ENCODE measurements at regions not wholly inside any gene's neighbourhood (a gene's known extent, or its start where the extent isn't known, plus 50 kb on each side); places are given as distances from the start of the nearest gene placed in this dataset.

GRCh38 chr12:89840162-89840922 is 131.7 kb upstream of the ATP2B1 start:
- Histone ChIP-seq H3K27me3 (no peaks in the 10 kb centered on the region), H3K27ac (no peak overlapping the region), H3K36me3 (no peaks in the 10 kb centered on the region), H3K9me3 (no peaks in the 10 kb centered on the region), H3K4me3 (no peak overlapping the region), H3K4me1 (no peaks in the 10 kb centered on the region)
- TF ChIP-seq POLR2AphosphoS5 (IDR thresholded peaks at IDR 0.05), result no peak
- no peak for TF ChIP-seq POLR2A (IDR thresholded peaks at IDR 0.05)
- no peak for TF ChIP-seq CTCF (IDR thresholded peaks at IDR 0.05)
- no peak for TF ChIP-seq EP300 (IDR thresholded peaks at IDR 0.05)
- no peak for DNase-seq
- intact Hi-C loops (cut with DNase I; ENCODE audit: low total_unique reads), result no loop called here
- WGBS, 5 donors, result 77 to 87% (median 85%) methylated on average over 4 of the region's 4 CpGs

GRCh38 chr12:89839444-89839843 is 130.8 kb upstream of the ATP2B1 start:
- Histone ChIP-seq H3K9me3 (no peaks in the 10 kb centered on the region), H3K27me3 (no peaks in the 10 kb centered on the region), H3K36me3 (no peaks in the 10 kb centered on the region), H3K4me1 (no peaks in the 10 kb centered on the region), H3K4me3 (no peak overlapping the region), H3K27ac (no peak overlapping the region)
- TF ChIP-seq POLR2A (IDR thresholded peaks at IDR 0.05) (no peak), CTCF (IDR thresholded peaks at IDR 0.05) (no peak), EP300 (IDR thresholded peaks at IDR 0.05) (no peak), POLR2AphosphoS5 (IDR thresholded peaks at IDR 0.05) (no peak)
- WGBS, 5 donors, result 31 to 51% (median 43%) methylated on average over 2 of the region's 2 CpGs
- intact Hi-C loops (cut with DNase I; ENCODE audit: low total_unique reads), result no loop called here
- DNase-seq, result no peak

- no peak overlapping the region for H3K27ac ChIP-seq
- no peaks in the 10 kb centered on the region for H3K4me1 ChIP-seq
- intact Hi-C loops (cut with DNase I; ENCODE audit: low total_unique reads), result no loop called here
- no peaks in the 10 kb centered on the region for H3K36me3 ChIP-seq
- H3K27me3 ChIP-seq, result no peaks in the 10 kb centered on the region
- H3K4me3 ChIP-seq, result no peak overlapping the region
- no peaks in the 10 kb centered on the region for H3K9me3 ChIP-seq
- TF ChIP-seq CTCF (IDR thresholded peaks at IDR 0.05), result no peak
- no peak for TF ChIP-seq POLR2A (IDR thresholded peaks at IDR 0.05)
- TF ChIP-seq POLR2AphosphoS5 (IDR thresholded peaks at IDR 0.05), result no peak
- no peak for TF ChIP-seq EP300 (IDR thresholded peaks at IDR 0.05)
- 87 to 94% (median 88%) methylated on average over 1 of the region's 1 CpG for WGBS, 5 donors
- DNase-seq, result no peak
Observed at GRCh38 chr12:89838833-89839232, 130.2 kb upstream of the ATP2B1 start.

GRCh38 chr12:89836026-89836425 is 127.4 kb upstream of the ATP2B1 start:
- Histone ChIP-seq H3K4me3 (no peak overlapping the region), H3K4me1 (no peaks in the 10 kb centered on the region), H3K36me3 (no peaks in the 10 kb centered on the region), H3K27me3 (no peaks in the 10 kb centered on the region), H3K27ac (no peak overlapping the region), H3K9me3 (no peaks in the 10 kb centered on the region)
- no peak for DNase-seq
- TF ChIP-seq CTCF (IDR thresholded peaks at IDR 0.05) (no peak), POLR2A (IDR thresholded peaks at IDR 0.05) (no peak), POLR2AphosphoS5 (IDR thresholded peaks at IDR 0.05) (no peak), EP300 (IDR thresholded peaks at IDR 0.05) (no peak)
- intact Hi-C loops (cut with DNase I; ENCODE audit: low total_unique reads), result no loop called here
- WGBS, 5 donors, result 77 to 87% (median 82%) methylated on average over 1 of the region's 1 CpG

Data from stomach (tissue), 8 donors.